ENCODE measurements at regions not wholly inside any gene's neighbourhood (a gene's known extent, or its start where the extent isn't known, plus 50 kb on each side); places are given as distances from the start of the nearest gene placed in this dataset.

GRCh38 chr4:177222781-177223180, 86.9 kb upstream of the NEIL3 start:
- H3K4me2 ChIP-seq (ENCODE audit: low read length): no peak overlapping the region
- H3K4me1 ChIP-seq (ENCODE audit: control insufficient read depth, low read length): no peaks in the 10 kb centered on the region
- no peak for TF ChIP-seq CTCF (IDR thresholded peaks at IDR 0.05; ENCODE audit: low read depth, low read length, poor library complexity, severe bottlenecking)
- TF ChIP-seq EZH2phosphoT487 (IDR thresholded peaks at IDR 0.05; ENCODE audit: borderline replicate concordance, low read length): no peak
- no peaks in the 10 kb centered on the region for H4K20me1 ChIP-seq (ENCODE audit: control insufficient read depth, insufficient read depth, low read depth, low read length)
- H3K27ac ChIP-seq (ENCODE audit: low read depth, low read length): no peak overlapping the region
- no peaks in the 10 kb centered on the region for H3K79me2 ChIP-seq (ENCODE audit: control insufficient read depth, low read length)
- H3K9me3 ChIP-seq (ENCODE audit: control insufficient read depth, insufficient read depth, low read length): no peaks in the 10 kb centered on the region
- no peaks in the 10 kb centered on the region for H3K9me2 ChIP-seq (replicated peaks; ENCODE audit: control insufficient read depth, low read length)
- no peaks in the 10 kb centered on the region for H3F3A ChIP-seq (ENCODE audit: control insufficient read depth, insufficient read depth)
- H3K36me3 ChIP-seq (ENCODE audit: control insufficient read depth, low read length): no peaks in the 10 kb centered on the region
- H3K4me3 ChIP-seq (ENCODE audit: low read length): no peak overlapping the region
- no peaks in the 10 kb centered on the region for H3K27me3 ChIP-seq (ENCODE audit: control insufficient read depth, low read length)

- no peak overlapping the region for H3K4me2 ChIP-seq (ENCODE audit: low read length)
- TF ChIP-seq CTCF (IDR thresholded peaks at IDR 0.05; ENCODE audit: low read depth, low read length, poor library complexity, severe bottlenecking) (no peak), EZH2phosphoT487 (IDR thresholded peaks at IDR 0.05; ENCODE audit: borderline replicate concordance, low read length) (no peak)
- no peaks in the 10 kb centered on the region for H3K9me3 ChIP-seq (ENCODE audit: control insufficient read depth, insufficient read depth, low read length)
Observed at GRCh38 chr4:177225605-177226004, 84.1 kb upstream of the NEIL3 start.

GRCh38 chr4:177227636-177228035, 82.0 kb upstream of the NEIL3 start:
- no peak overlapping the region for H3K27ac ChIP-seq (ENCODE audit: low read depth, low read length)
- H3K4me3 ChIP-seq (ENCODE audit: low read length): no peak overlapping the region
- no peaks in the 10 kb centered on the region for H3K36me3 ChIP-seq (ENCODE audit: control insufficient read depth, low read length)
- H3K27me3 ChIP-seq (ENCODE audit: control insufficient read depth, low read length): no peaks in the 10 kb centered on the region
- H3K4me1 ChIP-seq (ENCODE audit: control insufficient read depth, low read length): no peaks in the 10 kb centered on the region
- TF ChIP-seq EZH2phosphoT487 (IDR thresholded peaks at IDR 0.05; ENCODE audit: borderline replicate concordance, low read length) (no peak), CTCF (IDR thresholded peaks at IDR 0.05; ENCODE audit: low read depth, low read length, poor library complexity, severe bottlenecking) (no peak)
- no peaks in the 10 kb centered on the region for H3K9me2 ChIP-seq (replicated peaks; ENCODE audit: control insufficient read depth, low read length)
- no peaks in the 10 kb centered on the region for H3K79me2 ChIP-seq (ENCODE audit: control insufficient read depth, low read length)
- H3K9me3 ChIP-seq (ENCODE audit: control insufficient read depth, insufficient read depth, low read length): no peaks in the 10 kb centered on the region
- no peaks in the 10 kb centered on the region for H4K20me1 ChIP-seq (ENCODE audit: control insufficient read depth, insufficient read depth, low read depth, low read length)
- H3K4me2 ChIP-seq (ENCODE audit: low read length): no peak overlapping the region
- H3F3A ChIP-seq (ENCODE audit: control insufficient read depth, insufficient read depth): no peaks in the 10 kb centered on the region

More at GRCh38 chr4:177225605-177226004, 84.1 kb upstream of the NEIL3 start:
- no peaks in the 10 kb centered on the region for H3K36me3 ChIP-seq (ENCODE audit: control insufficient read depth, low read length)
- H3K27me3 ChIP-seq (ENCODE audit: control insufficient read depth, low read length): no peaks in the 10 kb centered on the region
- no peaks in the 10 kb centered on the region for H3K4me1 ChIP-seq (ENCODE audit: control insufficient read depth, low read length)
- no peaks in the 10 kb centered on the region for H3K79me2 ChIP-seq (ENCODE audit: control insufficient read depth, low read length)
- H4K20me1 ChIP-seq (ENCODE audit: control insufficient read depth, insufficient read depth, low read depth, low read length): no peaks in the 10 kb centered on the region
- no peaks in the 10 kb centered on the region for H3F3A ChIP-seq (ENCODE audit: control insufficient read depth, insufficient read depth)
- H3K4me3 ChIP-seq (ENCODE audit: low read length): no peak overlapping the region
- H3K9me2 ChIP-seq (replicated peaks; ENCODE audit: control insufficient read depth, low read length): no peaks in the 10 kb centered on the region
- H3K27ac ChIP-seq (ENCODE audit: low read depth, low read length): no peak overlapping the region

GRCh38 chr4:177228599-177228998, 81.1 kb upstream of the NEIL3 start:
- no peak overlapping the region for H3K27ac ChIP-seq (ENCODE audit: low read depth, low read length)
- no peaks in the 10 kb centered on the region for H3F3A ChIP-seq (ENCODE audit: control insufficient read depth, insufficient read depth)
- no peaks in the 10 kb centered on the region for H3K9me3 ChIP-seq (ENCODE audit: control insufficient read depth, insufficient read depth, low read length)
- no peaks in the 10 kb centered on the region for H3K27me3 ChIP-seq (ENCODE audit: control insufficient read depth, low read length)
- no peaks in the 10 kb centered on the region for H3K79me2 ChIP-seq (ENCODE audit: control insufficient read depth, low read length)
- H3K4me2 ChIP-seq (ENCODE audit: low read length): no peak overlapping the region
- H3K4me1 ChIP-seq (ENCODE audit: control insufficient read depth, low read length): no peaks in the 10 kb centered on the region
- H3K36me3 ChIP-seq (ENCODE audit: control insufficient read depth, low read length): no peaks in the 10 kb centered on the region
- H3K9me2 ChIP-seq (replicated peaks; ENCODE audit: control insufficient read depth, low read length): no peaks in the 10 kb centered on the region
- no peaks in the 10 kb centered on the region for H4K20me1 ChIP-seq (ENCODE audit: control insufficient read depth, insufficient read depth, low read depth, low read length)
- H3K4me3 ChIP-seq (ENCODE audit: low read length): no peak overlapping the region
- TF ChIP-seq CTCF (IDR thresholded peaks at IDR 0.05; ENCODE audit: low read depth, low read length, poor library complexity, severe bottlenecking) (no peak), EZH2phosphoT487 (IDR thresholded peaks at IDR 0.05; ENCODE audit: borderline replicate concordance, low read length) (no peak)
